K562 (cell line): ENCODE measurements at regions not wholly inside any gene's neighbourhood (a gene's known extent, or its start where the extent isn't known, plus 50 kb on each side); places are given as distances from the start of the nearest gene placed in this dataset.

Experiments
- BCOR ChIP-seq: fragments of 450-650 bp; IDR thresholded peaks from 2 replicates; pipeline ENCODE4 v1.6.1; 2016
- CREBBP ChIP-seq: IDR thresholded peaks from one replicate; pipeline ENCODE4 v1.6.1; 2012; ENCODE audit warnings: low read depth, mild to moderate bottlenecking, control low read depth, inconsistent platforms, low read length
- EGR1 ChIP-seq: fragments of 450-650 bp; conservative IDR thresholded peaks from 2 replicates; pipeline ENCODE4 v1.6.1; 2017; ENCODE audit warnings: mild to moderate bottlenecking
- GATA2 ChIP-seq: sonication (generic); formaldehyde crosslinking; IDR thresholded peaks from 2 replicates; pipeline ENCODE4 v1.4.0; 2020; ENCODE audit warnings: mild to moderate bottlenecking, missing genetic modification reagents
- HDAC8 ChIP-seq: fragments of 450-650 bp; IDR thresholded peaks from 2 replicates; pipeline ENCODE4 v1.6.1; 2016; ENCODE audit warnings: mild to moderate bottlenecking, missing genetic modification characterization, moderate library complexity, missing compliant biosample characterization
- HDGF ChIP-seq: fragments of 450-650 bp; IDR thresholded peaks from 2 replicates; pipeline ENCODE4 v1.6.1; 2016
- JUNB ChIP-seq: fragments of 450-650 bp; formaldehyde crosslinking; conservative IDR thresholded peaks from 2 replicates; pipeline ENCODE4 v1.4.0; 2020; ENCODE audit warnings: mild to moderate bottlenecking
- KAT2B ChIP-seq: IDR thresholded peaks from one replicate; pipeline ENCODE4 v1.6.1; 2012; ENCODE audit warnings: low read depth, mild to moderate bottlenecking, control low read depth, inconsistent platforms, low read length, moderate library complexity
- KAT7 ChIP-seq: sonication (generic); formaldehyde crosslinking; IDR thresholded peaks from 2 replicates; pipeline ENCODE4 v1.8.0; 2022; ENCODE audit warnings: missing genetic modification reagents, mild to moderate bottlenecking, borderline replicate concordance
- KDM4B ChIP-seq, 2 experiments: fragments of 450-650 bp in 1 of 2; sonication (generic) in 1 of 2; IDR thresholded peaks; 2 replicates each; pipeline ENCODE4 v1.6.1; 2016 to 2017; ENCODE audit warnings: borderline replicate concordance in 2 of 2, antibody characterized with exemption in 1 of 2, low read depth in 1 of 2, mild to moderate bottlenecking in 1 of 2
- MAFK ChIP-seq: IDR thresholded peaks from 2 replicates; pipeline ENCODE4 v1.6.1; 2011; ENCODE audit warnings: low read length, improper control_type of control experiment
- NFIC ChIP-seq: fragments of 450-650 bp; IDR thresholded peaks from 2 replicates; pipeline ENCODE4 v1.6.1; 2017; ENCODE audit warnings: mild to moderate bottlenecking, inconsistent platforms
- PHF21A ChIP-seq: fragments of 450-650 bp; IDR thresholded peaks from 2 replicates; pipeline ENCODE4 v1.6.1; 2017; ENCODE audit warnings: low read depth, borderline replicate concordance
- PRPF4 ChIP-seq: fragments of 200-400 bp; formaldehyde crosslinking; IDR thresholded peaks from one replicate; pipeline ENCODE4 v1.6.1; 2017; ENCODE audit warnings: low read length, low read depth, mild to moderate bottlenecking; ENCODE audit not compliant: insufficient read depth, poor library complexity, severe bottlenecking
- PURB ChIP-seq: sonication (generic); formaldehyde crosslinking; IDR thresholded peaks from 2 replicates; pipeline ENCODE4 v1.9.0; 2021; ENCODE audit warnings: low read depth, mild to moderate bottlenecking, missing genetic modification reagents
- RAD51 ChIP-seq: fragments of 450-650 bp; IDR thresholded peaks from 2 replicates; pipeline ENCODE4 v1.7.1; 2016; ENCODE audit warnings: low read depth, mild to moderate bottlenecking, borderline replicate concordance
- SMAD1 ChIP-seq: fragments of 150-350 bp; IDR thresholded peaks from 2 replicates; pipeline ENCODE4 v1.6.1; 2014; ENCODE audit warnings: low read length, low read depth; ENCODE audit not compliant: partially characterized antibody
- SMAD3 ChIP-seq: fragments of 450-650 bp; formaldehyde crosslinking; conservative IDR thresholded peaks from 2 replicates; pipeline ENCODE4 v1.4.0; 2020; ENCODE audit warnings: mild to moderate bottlenecking
- SMARCA4 ChIP-seq: fragments of 450-650 bp; IDR thresholded peaks from 2 replicates; pipeline ENCODE4 v1.6.1; 2016
- SMARCA5 ChIP-seq: fragments of 450-650 bp; IDR thresholded peaks from 2 replicates; pipeline ENCODE4 v1.6.1; 2016
- SREBF1 ChIP-seq: fragments of 150-350 bp; IDR thresholded peaks from 2 replicates; pipeline ENCODE4 v1.6.1; 2014; ENCODE audit warnings: antibody characterized with exemption, low read depth, low read length, borderline replicate concordance
- TAF15 ChIP-seq: fragments of 200-400 bp; formaldehyde crosslinking; IDR thresholded peaks from 2 replicates; pipeline ENCODE4 v1.6.1; 2017; ENCODE audit warnings: mild to moderate bottlenecking, low read depth, low read length, moderate library complexity
- TAL1 ChIP-seq: fragments of 450-650 bp; IDR thresholded peaks from 2 replicates; pipeline ENCODE4 v1.6.1; 2016; ENCODE audit warnings: mild to moderate bottlenecking
- ZNF197 ChIP-seq: fragments of 200-800 bp; sonication (Bioruptor generic); IDR thresholded peaks from 2 replicates; pipeline ENCODE4 v1.6.1; 2016; ENCODE audit warnings: low read depth, missing genetic modification characterization, missing compliant biosample characterization
- ZNF444 ChIP-seq: fragments of 250-450 bp; sonication (Bioruptor Pico); IDR thresholded peaks from 2 replicates; pipeline ENCODE4 v1.4.0; 2020; ENCODE audit warnings: mild to moderate bottlenecking, moderate library complexity
- ZNF77 ChIP-seq: fragments of 250-450 bp; sonication (Bioruptor Pico); IDR thresholded peaks from 2 replicates; pipeline ENCODE4 v1.5.0; 2020
- TF ChIP-seq, protein P1 (sequence below): fragments of 450-650 bp; formaldehyde crosslinking; IDR thresholded peaks from 2 replicates; pipeline ENCODE4 v1.4.0; 2020; ENCODE audit warnings: mild to moderate bottlenecking, mixed read lengths
- TF ChIP-seq, protein P2 (sequence below): IDR thresholded peaks from 3 replicates; pipeline ENCODE4 v1.6.1; 2011; ENCODE audit warnings: borderline replicate concordance, mild to moderate bottlenecking; ENCODE audit not compliant: insufficient read length, insufficient read depth

DNA sequence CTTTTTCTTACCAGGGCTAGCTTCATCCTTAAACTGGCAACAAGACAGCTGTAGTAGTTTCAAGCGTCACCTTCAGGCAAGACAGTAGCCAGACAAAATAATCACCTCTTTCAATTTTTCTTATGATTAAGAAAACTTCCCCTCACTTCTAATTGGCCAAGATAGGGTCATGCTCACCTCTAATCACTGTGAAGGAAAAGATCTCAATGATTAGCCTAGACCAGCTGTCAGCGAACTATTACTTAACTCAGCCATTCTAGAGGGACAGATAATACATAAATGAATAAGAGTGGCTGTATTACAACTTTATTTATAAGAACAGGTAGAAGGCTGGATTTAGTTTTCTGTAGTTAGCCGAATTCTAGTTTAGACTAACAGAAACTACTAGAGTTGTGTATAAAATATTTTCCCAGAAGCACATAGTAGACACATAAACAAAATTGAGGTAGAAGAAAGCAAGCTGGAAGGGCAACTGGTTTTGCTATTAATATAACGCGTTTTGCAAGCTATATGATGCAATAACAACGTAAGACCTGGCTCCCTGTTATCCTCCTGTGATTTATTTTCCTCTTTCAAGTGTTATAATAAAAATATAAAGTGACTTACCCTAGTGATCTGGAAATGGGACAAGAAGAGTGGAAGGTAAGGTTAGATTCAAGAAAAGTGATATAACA lies 64.3 kb downstream of the ELAPOR2 start (continued):
- TF ChIP-seq, protein P1, sequence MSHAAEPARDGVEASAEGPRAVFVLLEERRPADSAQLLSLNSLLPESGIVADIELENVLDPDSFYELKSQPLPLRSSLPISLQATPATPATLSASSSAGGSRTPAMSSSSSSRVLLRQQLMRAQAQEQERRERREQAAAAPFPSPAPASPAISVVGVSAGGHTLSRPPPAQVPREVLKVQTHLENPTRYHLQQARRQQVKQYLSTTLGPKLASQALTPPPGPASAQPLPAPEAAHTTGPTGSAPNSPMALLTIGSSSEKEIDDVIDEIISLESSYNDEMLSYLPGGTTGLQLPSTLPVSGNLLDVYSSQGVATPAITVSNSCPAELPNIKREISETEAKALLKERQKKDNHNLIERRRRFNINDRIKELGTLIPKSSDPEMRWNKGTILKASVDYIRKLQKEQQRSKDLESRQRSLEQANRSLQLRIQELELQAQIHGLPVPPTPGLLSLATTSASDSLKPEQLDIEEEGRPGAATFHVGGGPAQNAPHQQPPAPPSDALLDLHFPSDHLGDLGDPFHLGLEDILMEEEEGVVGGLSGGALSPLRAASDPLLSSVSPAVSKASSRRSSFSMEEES (CRISPR knock-in tag) = no peak
- TF ChIP-seq KAT7 (CRISPR knock-in tag) = no peak
- no peak for TF ChIP-seq ZNF444 (CRISPR knock-in tag)
- no peak for TF ChIP-seq SMAD1
- TF ChIP-seq RAD51 = no peak
- TF ChIP-seq KDM4B (IDR thresholded peaks at IDR 0.05; ENCODE audit: borderline replicate concordance in 2 of 2, low read depth in 1 of 2) = no peak
- no peak for TF ChIP-seq PURB
- TF ChIP-seq SMARCA4 = peak; percentile 33; the same call in 1 of the 2 replicates
- no peak for TF ChIP-seq MAFK
- TF ChIP-seq TAF15 = no peak
- no peak for TF ChIP-seq SMARCA5
- no peak for TF ChIP-seq ZNF197 (CRISPR knock-in tag)
- no peak for TF ChIP-seq KAT2B
- no peak for TF ChIP-seq HDGF
- TF ChIP-seq, protein P2, sequence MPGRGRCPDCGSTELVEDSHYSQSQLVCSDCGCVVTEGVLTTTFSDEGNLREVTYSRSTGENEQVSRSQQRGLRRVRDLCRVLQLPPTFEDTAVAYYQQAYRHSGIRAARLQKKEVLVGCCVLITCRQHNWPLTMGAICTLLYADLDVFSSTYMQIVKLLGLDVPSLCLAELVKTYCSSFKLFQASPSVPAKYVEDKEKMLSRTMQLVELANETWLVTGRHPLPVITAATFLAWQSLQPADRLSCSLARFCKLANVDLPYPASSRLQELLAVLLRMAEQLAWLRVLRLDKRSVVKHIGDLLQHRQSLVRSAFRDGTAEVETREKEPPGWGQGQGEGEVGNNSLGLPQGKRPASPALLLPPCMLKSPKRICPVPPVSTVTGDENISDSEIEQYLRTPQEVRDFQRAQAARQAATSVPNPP = no peak
- TF ChIP-seq HDAC8 (tag) = no peak
- no peak for TF ChIP-seq EGR1
- TF ChIP-seq GATA2 (CRISPR knock-in tag) = no peak
- no peak for TF ChIP-seq JUNB
- no peak for TF ChIP-seq SREBF1
- no peak for TF ChIP-seq SMAD3
- TF ChIP-seq CREBBP = no peak
- TF ChIP-seq BCOR = no peak
- TF ChIP-seq TAL1 = no peak
- TF ChIP-seq PRPF4 = no peak
- TF ChIP-seq NFIC = no peak
- TF ChIP-seq PHF21A = no peak
- no peak for TF ChIP-seq ZNF77 (CRISPR knock-in tag)
